ENCODE measurements at regions not wholly inside any gene's neighbourhood (a gene's known extent, or its start where the extent isn't known, plus 50 kb on each side); places are given as distances from the start of the nearest gene placed in this dataset.

DNA sequence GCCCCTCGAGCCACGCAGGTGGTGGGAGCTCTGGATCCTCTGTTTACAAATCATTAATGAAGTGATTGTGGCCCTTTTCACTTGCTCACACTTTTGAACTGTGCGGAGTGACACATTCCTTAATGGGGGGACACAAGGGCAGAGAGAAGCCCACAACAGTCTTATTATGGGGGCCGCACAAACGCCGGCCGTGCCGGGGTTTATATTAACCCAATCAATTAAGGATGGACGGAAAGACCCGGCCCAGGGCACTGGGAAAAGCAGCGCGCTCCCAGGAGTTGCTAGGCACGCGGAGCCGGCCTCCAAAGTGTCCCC, 634.8 kb downstream of the IRX1 start:
- Histone ChIP-seq H2AFZ (ENCODE audit: low read length) (no peak overlapping the region), H3K9me3 (replicated peaks; ENCODE audit: insufficient read depth, low read length) (no peaks in the 10 kb centered on the region), H3K4me2 (ENCODE audit: low read depth, low read length) (no peak overlapping the region), H3K4me1 (ENCODE audit: low read length) (no peaks in the 10 kb centered on the region), H3K27me3 (replicated peaks; ENCODE audit: insufficient read depth, low read length) (no peaks in the 10 kb centered on the region), H4K20me1 (ENCODE audit: insufficient read depth, low read length) (no peaks in the 10 kb centered on the region), H3F3A (ENCODE audit: insufficient read depth, low read length) (no peaks in the 10 kb centered on the region), H3K9me2 (replicated peaks; ENCODE audit: insufficient read depth, low read length) (no peaks in the 10 kb centered on the region), H3K4me3 (ENCODE audit: low read length) (no peak overlapping the region), H3K36me3 (replicated peaks; ENCODE audit: insufficient read depth, low read length) (no peaks in the 10 kb centered on the region), H3K9ac (ENCODE audit: low read length) (no peak overlapping the region), H3K27ac (ENCODE audit: low read length) (no peak overlapping the region), H3K79me2 (ENCODE audit: low read length) (no peaks in the 10 kb centered on the region)
- no peak for DNase-seq
- TF ChIP-seq EZH2 (optimal IDR thresholded peaks at IDR 0.05; ENCODE audit: low read depth, low read length) (no peak), EZH2phosphoT487 (IDR thresholded peaks at IDR 0.05; ENCODE audit: low read length) (no peak)
- TF ChIP-seq, protein P1, sequence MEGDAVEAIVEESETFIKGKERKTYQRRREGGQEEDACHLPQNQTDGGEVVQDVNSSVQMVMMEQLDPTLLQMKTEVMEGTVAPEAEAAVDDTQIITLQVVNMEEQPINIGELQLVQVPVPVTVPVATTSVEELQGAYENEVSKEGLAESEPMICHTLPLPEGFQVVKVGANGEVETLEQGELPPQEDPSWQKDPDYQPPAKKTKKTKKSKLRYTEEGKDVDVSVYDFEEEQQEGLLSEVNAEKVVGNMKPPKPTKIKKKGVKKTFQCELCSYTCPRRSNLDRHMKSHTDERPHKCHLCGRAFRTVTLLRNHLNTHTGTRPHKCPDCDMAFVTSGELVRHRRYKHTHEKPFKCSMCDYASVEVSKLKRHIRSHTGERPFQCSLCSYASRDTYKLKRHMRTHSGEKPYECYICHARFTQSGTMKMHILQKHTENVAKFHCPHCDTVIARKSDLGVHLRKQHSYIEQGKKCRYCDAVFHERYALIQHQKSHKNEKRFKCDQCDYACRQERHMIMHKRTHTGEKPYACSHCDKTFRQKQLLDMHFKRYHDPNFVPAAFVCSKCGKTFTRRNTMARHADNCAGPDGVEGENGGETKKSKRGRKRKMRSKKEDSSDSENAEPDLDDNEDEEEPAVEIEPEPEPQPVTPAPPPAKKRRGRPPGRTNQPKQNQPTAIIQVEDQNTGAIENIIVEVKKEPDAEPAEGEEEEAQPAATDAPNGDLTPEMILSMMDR (IDR thresholded peaks at IDR 0.05; ENCODE audit: low read length), result no peak

GRCh38 chr5:4230786-4231641, 635.4 kb downstream of the IRX1 start:
- Histone ChIP-seq H3K4me1 (ENCODE audit: low read length) (no peaks in the 10 kb centered on the region), H3K9me3 (replicated peaks; ENCODE audit: insufficient read depth, low read length) (no peaks in the 10 kb centered on the region), H2AFZ (ENCODE audit: low read length) (no peak overlapping the region), H3K4me3 (ENCODE audit: low read length) (no peak overlapping the region), H3K9me2 (replicated peaks; ENCODE audit: insufficient read depth, low read length) (no peaks in the 10 kb centered on the region), H3K79me2 (ENCODE audit: low read length) (no peaks in the 10 kb centered on the region), H3F3A (ENCODE audit: insufficient read depth, low read length) (no peaks in the 10 kb centered on the region), H3K27ac (ENCODE audit: low read length) (no peak overlapping the region), H3K4me2 (ENCODE audit: low read depth, low read length) (no peak overlapping the region), H3K27me3 (replicated peaks; ENCODE audit: insufficient read depth, low read length) (no peaks in the 10 kb centered on the region), H4K20me1 (ENCODE audit: insufficient read depth, low read length) (no peaks in the 10 kb centered on the region), H3K9ac (ENCODE audit: low read length) (no peak overlapping the region), H3K36me3 (replicated peaks; ENCODE audit: insufficient read depth, low read length) (no peaks in the 10 kb centered on the region)
- TF ChIP-seq EZH2 (optimal IDR thresholded peaks at IDR 0.05; ENCODE audit: low read depth, low read length), result no peak
- DNase-seq, result no peak

- H3K9me2 ChIP-seq (replicated peaks; ENCODE audit: insufficient read depth, low read length), result no peaks in the 10 kb centered on the region
- DNase-seq, result no peak
- no peak overlapping the region for H2AFZ ChIP-seq (ENCODE audit: low read length)
- H3K9ac ChIP-seq (ENCODE audit: low read length), result no peak overlapping the region
- no peaks in the 10 kb centered on the region for H3F3A ChIP-seq (ENCODE audit: insufficient read depth, low read length)
- H3K9me3 ChIP-seq (replicated peaks; ENCODE audit: insufficient read depth, low read length), result no peaks in the 10 kb centered on the region
- TF ChIP-seq EZH2 (optimal IDR thresholded peaks at IDR 0.05; ENCODE audit: low read depth, low read length) (no peak), EZH2phosphoT487 (IDR thresholded peaks at IDR 0.05; ENCODE audit: low read length) (no peak)
- TF ChIP-seq, protein P1 (IDR thresholded peaks at IDR 0.05; ENCODE audit: low read length), result no peak
- no peaks in the 10 kb centered on the region for H3K27me3 ChIP-seq (replicated peaks; ENCODE audit: insufficient read depth, low read length)
- no peaks in the 10 kb centered on the region for H3K4me1 ChIP-seq (ENCODE audit: low read length)
- no peaks in the 10 kb centered on the region for H3K79me2 ChIP-seq (ENCODE audit: low read length)
- no peak overlapping the region for H3K4me2 ChIP-seq (ENCODE audit: low read depth, low read length)
- H3K27ac ChIP-seq (ENCODE audit: low read length), result no peak overlapping the region
- H3K36me3 ChIP-seq (replicated peaks; ENCODE audit: insufficient read depth, low read length), result no peaks in the 10 kb centered on the region
- H4K20me1 ChIP-seq (ENCODE audit: insufficient read depth, low read length), result no peaks in the 10 kb centered on the region
- H3K4me3 ChIP-seq (ENCODE audit: low read length), result no peak overlapping the region
Observed at GRCh38 chr5:4232084-4232483, 636.5 kb downstream of the IRX1 start.

- no peak for DNase-seq
- no peaks in the 10 kb centered on the region for H4K20me1 ChIP-seq (ENCODE audit: insufficient read depth, low read length)
- H3K9me2 ChIP-seq (replicated peaks; ENCODE audit: insufficient read depth, low read length), result no peaks in the 10 kb centered on the region
Observed at GRCh38 chr5:4233671-4234070, 638.0 kb downstream of the IRX1 start.

More at GRCh38 chr5:4233671-4234070, 638.0 kb downstream of the IRX1 start:
- no peak for TF ChIP-seq EZH2 (optimal IDR thresholded peaks at IDR 0.05; ENCODE audit: low read depth, low read length)
- no peak for TF ChIP-seq EZH2phosphoT487 (IDR thresholded peaks at IDR 0.05; ENCODE audit: low read length)
- TF ChIP-seq, protein P1 (IDR thresholded peaks at IDR 0.05; ENCODE audit: low read length), result no peak
- Histone ChIP-seq H3K9me3 (replicated peaks; ENCODE audit: insufficient read depth, low read length) (no peaks in the 10 kb centered on the region), H3K4me3 (ENCODE audit: low read length) (no peak overlapping the region), H3K79me2 (ENCODE audit: low read length) (no peaks in the 10 kb centered on the region), H2AFZ (ENCODE audit: low read length) (no peak overlapping the region), H3K27me3 (replicated peaks; ENCODE audit: insufficient read depth, low read length) (no peaks in the 10 kb centered on the region), H3K27ac (ENCODE audit: low read length) (no peak overlapping the region), H3K9ac (ENCODE audit: low read length) (no peak overlapping the region), H3K4me1 (ENCODE audit: low read length) (no peaks in the 10 kb centered on the region), H3K36me3 (replicated peaks; ENCODE audit: insufficient read depth, low read length) (no peaks in the 10 kb centered on the region), H3K4me2 (ENCODE audit: low read depth, low read length) (no peak overlapping the region), H3F3A (ENCODE audit: insufficient read depth, low read length) (no peaks in the 10 kb centered on the region)

Measured in MM.1S (cell line).